Fibroblast of lung (primary cell): ENCODE measurements at regions not wholly inside any gene's neighbourhood (a gene's known extent, or its start where the extent isn't known, plus 50 kb on each side); places are given as distances from the start of the nearest gene placed in this dataset.

Source experiments
- DNase-seq, 2 donors: peaks; one replicate each; pipeline versions ENCODE4 v3.0.0 to v3.0.0-alpha.2; 2010; ENCODE audit warnings: low read depth in 2 of 2
- H2AFZ ChIP-seq: 2 replicates; pipeline ENCODE4 v1.5.1; 2012; ENCODE audit warnings: low read length, control low read depth, inconsistent platforms
- H3K27ac ChIP-seq: 2 replicates; pipeline ENCODE4 v1.5.1; 2011; ENCODE audit warnings: low read length, control low read depth; ENCODE audit not compliant: insufficient read depth
- H3K27me3 ChIP-seq: 2 replicates; pipeline ENCODE4 v1.5.1; 2011; ENCODE audit warnings: mild to moderate bottlenecking, low read length; ENCODE audit not compliant: control insufficient read depth, insufficient read depth
- H3K36me3 ChIP-seq: 2 replicates; pipeline ENCODE4 v1.5.1; 2011; ENCODE audit warnings: low read length; ENCODE audit not compliant: control insufficient read depth, insufficient read depth
- H3K4me1 ChIP-seq: 2 replicates; pipeline ENCODE4 v1.5.1; 2011; ENCODE audit warnings: low read length; ENCODE audit not compliant: control insufficient read depth, insufficient read depth; ENCODE audit errors: extremely low read depth
- H3K4me2 ChIP-seq: 2 replicates; pipeline ENCODE4 v1.5.1; 2011; ENCODE audit warnings: low read length, control low read depth; ENCODE audit not compliant: insufficient read depth; ENCODE audit errors: extremely low read depth
- H3K4me3 ChIP-seq, 4 experiments: fragments of 200-600 bp in 1 of 4; sonication (generic) in 1 of 4; replicated peaks in 1 of 4; 2 replicates each; pipeline ENCODE4 v1.5.1; 2011 to 2016; ENCODE audit warnings: low read length in 4 of 4, low read depth in 3 of 4, mild to moderate bottlenecking in 3 of 4, control low read depth in 2 of 4, inconsistent platforms in 1 of 4, mixed read lengths in 1 of 4; ENCODE audit not compliant: insufficient read depth in 1 of 4; ENCODE audit errors: control extremely low read depth in 1 of 4
- H3K79me2 ChIP-seq: 2 replicates; pipeline ENCODE4 v1.5.1; 2012; ENCODE audit warnings: mild to moderate bottlenecking, low read length, inconsistent platforms; ENCODE audit not compliant: control insufficient read depth, insufficient read depth
- H3K9ac ChIP-seq: 2 replicates; pipeline ENCODE4 v1.5.1; 2011; ENCODE audit warnings: mild to moderate bottlenecking, low read length, control low read depth; ENCODE audit not compliant: insufficient read depth
- H3K9me3 ChIP-seq: 2 replicates; pipeline ENCODE4 v1.5.1; 2012; ENCODE audit warnings: low read depth, low read length; ENCODE audit not compliant: control insufficient read depth, insufficient read depth
- H4K20me1 ChIP-seq: 2 replicates; pipeline ENCODE4 v1.5.1; 2011; ENCODE audit warnings: low read length; ENCODE audit not compliant: control insufficient read depth, insufficient read depth; ENCODE audit errors: extremely low read depth
- CTCF ChIP-seq, 2 donors: IDR thresholded peaks in 1 of 2; conservative IDR thresholded peaks in 1 of 2; 1 replicate in 1 of 2; 2 replicates in 1 of 2; pipeline ENCODE4 v1.5.1; 2011 to 2012; ENCODE audit warnings: low read length in 2 of 2, control low read depth in 1 of 2, inconsistent platforms in 1 of 2, low read depth in 1 of 2, mild to moderate bottlenecking in 1 of 2
- EZH2 ChIP-seq: IDR thresholded peaks from 2 replicates; pipeline ENCODE4 v1.5.1; 2012; ENCODE audit warnings: low read length, control low read depth, mild to moderate bottlenecking; ENCODE audit errors: missing control alignments

- no peaks in the 10 kb centered on the region for H3K79me2 ChIP-seq
- TF ChIP-seq EZH2 (no peak), CTCF (conservative IDR thresholded peaks at IDR 0.05 in 1 of 2, IDR thresholded peaks at IDR 0.05 in 1 of 2; ENCODE audit: low read depth in 1 of 2, low read length in 2 of 2) (no peak)
- H3K36me3 ChIP-seq = no peaks in the 10 kb centered on the region
- no peak overlapping the region for H3K9ac ChIP-seq
- no peak overlapping the region for H3K4me3 ChIP-seq
- H3K9me3 ChIP-seq = no peaks in the 10 kb centered on the region
- H3K4me2 ChIP-seq = no peak overlapping the region
- no peak overlapping the region for H3K27ac ChIP-seq
- peak in 1 of 2 donors; percentile 55 for DNase-seq
- no peaks in the 10 kb centered on the region for H3K27me3 ChIP-seq
- H4K20me1 ChIP-seq = no peaks in the 10 kb centered on the region
- H2AFZ ChIP-seq = no peak overlapping the region
- no peaks in the 10 kb centered on the region for H3K4me1 ChIP-seq
Observed at GRCh38 chr5:74063346-74063745, 437.4 kb downstream of the ARHGEF28 start.

- DNase-seq = no peak
- Histone ChIP-seq H3K27me3 (no peaks in the 10 kb centered on the region), H3K4me2 (no peak overlapping the region), H3K36me3 (no peaks in the 10 kb centered on the region), H3K4me1 (no peaks in the 10 kb centered on the region), H4K20me1 (no peaks in the 10 kb centered on the region), H2AFZ (no peak overlapping the region), H3K9ac (no peak overlapping the region), H3K9me3 (no peaks in the 10 kb centered on the region), H3K27ac (no peak overlapping the region), H3K79me2 (no peaks in the 10 kb centered on the region), H3K4me3 (no peak overlapping the region)
- no peak for TF ChIP-seq EZH2
- no peak for TF ChIP-seq CTCF (conservative IDR thresholded peaks at IDR 0.05 in 1 of 2, IDR thresholded peaks at IDR 0.05 in 1 of 2; ENCODE audit: low read depth in 1 of 2, low read length in 2 of 2)
Observed at GRCh38 chr5:74061292-74061691, 435.3 kb downstream of the ARHGEF28 start.

GRCh38 chr5:74059706-74060105, 433.7 kb downstream of the ARHGEF28 start:
- TF ChIP-seq CTCF (conservative IDR thresholded peaks at IDR 0.05 in 1 of 2, IDR thresholded peaks at IDR 0.05 in 1 of 2; ENCODE audit: low read depth in 1 of 2, low read length in 2 of 2) = no peak
- TF ChIP-seq EZH2 = no peak
- no peaks in the 10 kb centered on the region for H3K4me1 ChIP-seq
- H3K9ac ChIP-seq = no peak overlapping the region
- H3K79me2 ChIP-seq = no peaks in the 10 kb centered on the region
- no peak overlapping the region for H3K27ac ChIP-seq
- H3K27me3 ChIP-seq = no peaks in the 10 kb centered on the region
- no peak for DNase-seq
- H3K9me3 ChIP-seq = no peaks in the 10 kb centered on the region
- H3K4me3 ChIP-seq = no peak overlapping the region
- no peak overlapping the region for H2AFZ ChIP-seq
- no peak overlapping the region for H3K4me2 ChIP-seq
- H3K36me3 ChIP-seq = no peaks in the 10 kb centered on the region
- H4K20me1 ChIP-seq = no peaks in the 10 kb centered on the region
